Activated CD4-positive, alpha-beta memory T cell treated with anti-CD3 and anti-CD28 coated beads, Interleukin-2, amount 10 ng/mL, durations not matched to agents 7 days and 5 days (primary cell): ENCODE measurements at regions not wholly inside any gene's neighbourhood (a gene's known extent, or its start where the extent isn't known, plus 50 kb on each side); places are given as distances from the start of the nearest gene placed in this dataset.
"Not testable (repeated sequence)": the region's sequence is repeated elsewhere in the genome, so short reads cannot be mapped to it uniquely, and the experiment has no call there.

Experiments
- CTCF ChIA-PET: fragments of 350-600 bp; sonication (Branson Sonifier 250); formaldehyde crosslinking; loops from one replicate; lab custom pipeline; 2021; ENCODE audit warnings: antibody characterized with exemption, inconsistent platforms; lab: Charles Lee
- POLR2A ChIA-PET: fragments of 350-600 bp; sonication (Branson Sonifier 250); formaldehyde crosslinking; loops from one replicate; lab custom pipeline; 2021; ENCODE audit warnings: antibody characterized with exemption; lab: Charles Lee
- DNase-seq: peaks from one replicate; pipeline ENCODE4 v3.0.0-alpha.2; 2020
- H3K27ac Mint-ChIP-seq: one replicate; pipeline ENCODE4 v1.8.0; 2021; ENCODE audit warnings: mild to moderate bottlenecking, mixed read lengths
- H3K27me3 Mint-ChIP-seq: one replicate; pipeline ENCODE4 v1.8.0; 2021; ENCODE audit warnings: mixed read lengths
- H3K36me3 Mint-ChIP-seq: one replicate; pipeline ENCODE4 v1.8.0; 2021; ENCODE audit warnings: low read depth, mixed read lengths
- H3K4me1 Mint-ChIP-seq: one replicate; pipeline ENCODE4 v1.8.0; 2021; ENCODE audit warnings: mixed read lengths
- H3K4me3 Mint-ChIP-seq: one replicate; pipeline ENCODE4 v1.8.0; 2021; ENCODE audit warnings: mild to moderate bottlenecking, mixed read lengths
- H3K9me3 Mint-ChIP-seq: one replicate; pipeline ENCODE4 v1.8.0; 2021; ENCODE audit warnings: mixed read lengths

DNA sequence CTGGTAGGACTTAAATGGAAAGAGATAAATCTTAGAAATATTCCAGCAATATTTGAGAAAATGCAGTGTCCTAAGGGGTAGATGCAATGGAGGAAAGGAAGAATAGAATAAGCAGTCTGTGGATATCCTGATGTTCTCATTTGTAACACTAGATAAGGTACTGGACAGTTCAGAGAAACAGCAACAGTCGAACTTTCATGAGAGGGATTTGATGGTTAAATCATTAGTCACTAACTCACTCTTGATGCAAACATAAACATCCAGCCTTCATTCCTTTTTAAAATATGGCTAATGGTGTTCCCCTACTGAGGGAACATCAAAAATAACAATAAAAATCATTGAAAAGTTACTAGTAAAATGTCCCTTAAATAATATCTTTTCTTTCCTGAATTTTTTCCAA, 211.4 kb upstream of the SLC39A10 start:
- Mint-ChIP-seq H3K36me3 (peaks cover 21% of the 10 kb centered on the region), H3K9me3 (peaks cover 21% of the 10 kb centered on the region), H3K27ac (no peak overlapping the region), H3K4me1 (peaks cover 2% of the 10 kb centered on the region), H3K27me3 (no peaks in the 10 kb centered on the region), H3K4me3 (no peak overlapping the region)
- no peak for DNase-seq
- ChIA-PET POLR2A (no interaction called here), CTCF (no interaction called here)

GRCh38 chr2:195443926-195444325, 213.1 kb upstream of the SLC39A10 start:
- DNase-seq: no peak
- H3K9me3 Mint-ChIP-seq: peaks cover 25% of the 10 kb centered on the region
- no peaks in the 10 kb centered on the region for H3K4me1 Mint-ChIP-seq
- H3K4me3 Mint-ChIP-seq: no peak overlapping the region
- peaks cover 26% of the 10 kb centered on the region for H3K36me3 Mint-ChIP-seq
- ChIA-PET POLR2A (interaction anchor here (0.5 kb wide), 1 partner anchor 215 kb away, joined by 3 read pairs; no protein-coding TSS in a partner anchor), CTCF (no interaction called here)
- no peaks in the 10 kb centered on the region for H3K27me3 Mint-ChIP-seq
- no peak overlapping the region for H3K27ac Mint-ChIP-seq

GRCh38 chr2:195442458-195443175, 214.4 kb upstream of the SLC39A10 start:
- POLR2A ChIA-PET: no interaction called here
- no peak overlapping the region for H3K27ac Mint-ChIP-seq
- H3K27me3 Mint-ChIP-seq: no peaks in the 10 kb centered on the region
- H3K4me1 Mint-ChIP-seq: no peaks in the 10 kb centered on the region
- CTCF ChIA-PET: no interaction called here
- H3K9me3 Mint-ChIP-seq: peaks cover 28% of the 10 kb centered on the region
- H3K4me3 Mint-ChIP-seq: no peak overlapping the region
- peaks cover 26% of the 10 kb centered on the region for H3K36me3 Mint-ChIP-seq
- no peak for DNase-seq

- Mint-ChIP-seq H3K27me3 (no peaks in the 10 kb centered on the region), H3K27ac (no peak overlapping the region), H3K4me1 (no peaks in the 10 kb centered on the region), H3K9me3 (peaks cover 33% of the 10 kb centered on the region), H3K36me3 (peaks cover 27% of the 10 kb centered on the region), H3K4me3 (no peak overlapping the region)
- no peak for DNase-seq
- ChIA-PET CTCF (no interaction called here), POLR2A (no interaction called here)
These were observed 218.3 kb upstream of the SLC39A10 start for GRCh38 chr2:195438692-195439091.

- H3K4me3 Mint-ChIP-seq: no peak overlapping the region
- H3K27me3 Mint-ChIP-seq: no peaks in the 10 kb centered on the region
- H3K36me3 Mint-ChIP-seq: peaks cover 27% of the 10 kb centered on the region
- no peak for DNase-seq
- peaks cover 32% of the 10 kb centered on the region for H3K9me3 Mint-ChIP-seq
- ChIA-PET CTCF (no interaction called here), POLR2A (no interaction called here)
- no peak overlapping the region for H3K27ac Mint-ChIP-seq
- H3K4me1 Mint-ChIP-seq: no peaks in the 10 kb centered on the region
These were observed 219.5 kb upstream of the SLC39A10 start for GRCh38 chr2:195437521-195437920.

DNA sequence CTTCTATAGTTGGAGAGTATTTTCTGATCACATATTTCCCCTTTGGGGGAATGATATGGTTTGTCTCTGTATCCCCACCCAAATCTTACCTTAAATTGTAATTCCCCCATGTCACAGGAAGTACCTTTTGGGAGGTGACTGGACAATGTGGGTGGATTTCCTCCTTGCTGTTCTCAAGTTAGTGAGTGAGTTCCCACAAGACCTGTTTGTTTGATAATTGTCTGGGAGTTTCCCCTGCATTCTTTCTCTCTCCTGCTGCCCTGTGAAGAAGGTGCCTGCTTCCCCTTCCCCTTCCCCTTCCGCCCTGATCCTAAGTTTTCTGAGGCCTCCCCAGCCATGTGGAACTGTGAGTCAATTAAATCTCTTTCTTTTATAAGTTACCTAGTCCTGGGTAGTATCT, 222.7 kb upstream of the SLC39A10 start:
- H3K36me3 Mint-ChIP-seq: peaks cover 9% of the 10 kb centered on the region
- H3K27me3 Mint-ChIP-seq: no peaks in the 10 kb centered on the region
- no peak for DNase-seq
- H3K4me3 Mint-ChIP-seq: no peak overlapping the region
- CTCF ChIA-PET: no interaction called here
- POLR2A ChIA-PET: no interaction called here
- H3K4me1 Mint-ChIP-seq: no peaks in the 10 kb centered on the region
- H3K9me3 Mint-ChIP-seq: peaks cover 15% of the 10 kb centered on the region
- no peak overlapping the region for H3K27ac Mint-ChIP-seq

DNA sequence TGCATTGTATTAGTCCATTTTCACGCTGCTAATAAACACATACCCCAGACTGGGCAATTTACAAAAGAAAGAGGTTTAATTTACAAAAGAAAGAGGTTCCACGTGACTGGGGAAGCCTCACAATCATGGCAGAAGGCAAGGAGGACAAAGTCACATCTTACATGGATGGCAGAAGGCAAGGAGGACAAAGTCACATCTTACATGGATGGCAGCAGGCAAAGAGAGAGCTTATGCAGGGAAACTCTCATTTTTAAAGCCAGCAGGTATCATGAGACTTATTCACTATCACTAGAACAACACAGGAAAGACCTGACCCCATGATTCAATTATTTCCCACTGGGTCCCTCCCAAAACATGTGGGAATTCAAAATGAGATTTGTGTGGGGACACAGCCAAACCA, 223.3 kb upstream of the SLC39A10 start:
- H3K36me3 Mint-ChIP-seq, CTCF ChIA-PET, H3K27ac Mint-ChIP-seq, H3K4me3 Mint-ChIP-seq, POLR2A ChIA-PET, H3K27me3 Mint-ChIP-seq, H3K4me1 Mint-ChIP-seq, DNase-seq: not testable (repeated sequence)
- peaks cover 14% of the 10 kb centered on the region for H3K9me3 Mint-ChIP-seq

- Mint-ChIP-seq H3K9me3 (peaks cover 5% of the 10 kb centered on the region), H3K27ac (no peak overlapping the region), H3K36me3 (peaks cover 4% of the 10 kb centered on the region), H3K27me3 (no peaks in the 10 kb centered on the region), H3K4me1 (no peaks in the 10 kb centered on the region), H3K4me3 (no peak overlapping the region)
- ChIA-PET CTCF (no interaction called here), POLR2A (no interaction called here)
- DNase-seq: no peak
These were observed 228.4 kb upstream of the SLC39A10 start for GRCh38 chr2:195428673-195429072.

- POLR2A ChIA-PET: no interaction called here
- Mint-ChIP-seq H3K4me3 (no peak overlapping the region), H3K9me3 (no peaks in the 10 kb centered on the region), H3K27me3 (no peaks in the 10 kb centered on the region), H3K27ac (no peak overlapping the region), H3K36me3 (no peaks in the 10 kb centered on the region), H3K4me1 (no peaks in the 10 kb centered on the region)
- DNase-seq: no peak
- CTCF ChIA-PET: no interaction called here
These were observed 231.7 kb upstream of the SLC39A10 start for GRCh38 chr2:195425328-195425727.

- Mint-ChIP-seq H3K4me3 (no peak overlapping the region), H3K27ac (no peak overlapping the region), H3K9me3 (no peaks in the 10 kb centered on the region), H3K27me3 (no peaks in the 10 kb centered on the region), H3K4me1 (no peaks in the 10 kb centered on the region), H3K36me3 (no peaks in the 10 kb centered on the region)
- CTCF ChIA-PET: no interaction called here
- no peak for DNase-seq
- POLR2A ChIA-PET: no interaction called here
These were observed 238.0 kb upstream of the SLC39A10 start for GRCh38 chr2:195419033-195419432.

DNA sequence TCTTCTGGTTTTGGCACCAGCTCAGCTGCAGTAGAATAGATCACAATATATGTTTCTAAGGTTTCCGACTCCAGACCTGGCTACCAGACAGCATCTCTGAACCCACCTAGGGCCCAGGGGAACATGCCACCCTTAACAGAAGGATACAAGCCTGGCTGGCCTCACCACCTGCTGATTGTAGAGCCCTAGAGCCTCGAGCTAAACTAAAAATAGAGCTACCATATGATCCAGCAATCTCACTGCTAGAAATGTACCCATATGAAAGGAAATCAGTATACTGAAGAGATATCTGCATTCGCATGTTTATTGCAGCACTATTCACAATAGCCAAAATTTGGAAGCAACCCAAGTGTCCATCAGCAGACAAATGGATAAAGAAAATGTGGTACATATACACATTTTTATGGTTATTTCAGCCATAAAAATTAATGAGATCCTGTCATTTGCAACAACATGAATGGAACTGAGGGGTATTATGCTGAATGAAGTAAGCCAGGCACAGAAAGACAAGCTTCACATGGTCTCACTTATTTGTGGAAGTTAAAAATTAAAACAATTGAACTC, 242.4 kb upstream of the SLC39A10 start:
- peaks cover 3% of the 10 kb centered on the region for H3K36me3 Mint-ChIP-seq
- ChIA-PET CTCF (interaction anchor here (1.7 kb wide), 1 partner anchor 245 kb away, joined by 3 read pairs; no protein-coding TSS in a partner anchor), POLR2A (no interaction called here)
- no peak overlapping the region for H3K4me3 Mint-ChIP-seq
- peaks cover 2% of the 10 kb centered on the region for H3K4me1 Mint-ChIP-seq
- no peak overlapping the region for H3K27ac Mint-ChIP-seq
- H3K27me3 Mint-ChIP-seq: no peaks in the 10 kb centered on the region
- no peaks in the 10 kb centered on the region for H3K9me3 Mint-ChIP-seq
- DNase-seq: no peak

- ChIA-PET POLR2A (no interaction called here), CTCF (no interaction called here)
- DNase-seq: no peak
- H3K4me3 Mint-ChIP-seq: no peak overlapping the region
- peaks cover 3% of the 10 kb centered on the region for H3K36me3 Mint-ChIP-seq
- no peaks in the 10 kb centered on the region for H3K9me3 Mint-ChIP-seq
- peaks cover 2% of the 10 kb centered on the region for H3K4me1 Mint-ChIP-seq
- no peak overlapping the region for H3K27ac Mint-ChIP-seq
- H3K27me3 Mint-ChIP-seq: no peaks in the 10 kb centered on the region
These were observed 243.1 kb upstream of the SLC39A10 start for GRCh38 chr2:195413944-195414343.

DNA sequence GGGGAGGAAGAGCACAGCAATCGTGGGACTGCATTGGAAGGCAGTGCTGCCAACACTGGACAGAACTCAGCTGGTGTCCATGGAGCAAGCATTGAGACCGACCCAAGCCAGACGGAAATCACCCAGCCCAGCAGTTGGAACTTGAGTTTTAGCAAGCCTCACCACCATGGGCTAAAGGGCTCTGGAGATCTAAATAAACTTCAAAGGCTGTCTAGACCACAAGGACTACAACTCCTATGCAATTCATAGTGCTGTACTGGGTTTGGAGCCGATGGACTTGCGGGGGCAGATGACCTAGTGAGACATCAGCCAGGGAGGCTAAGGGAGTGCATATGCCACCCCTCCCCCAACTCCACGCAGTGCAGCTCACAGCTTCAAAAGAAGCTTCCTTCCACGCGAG, 243.6 kb upstream of the SLC39A10 start:
- H3K9me3 Mint-ChIP-seq: no peaks in the 10 kb centered on the region
- peaks cover 3% of the 10 kb centered on the region for H3K36me3 Mint-ChIP-seq
- ChIA-PET CTCF (no interaction called here), POLR2A (no interaction called here)
- H3K27ac Mint-ChIP-seq: no peak overlapping the region
- no peak overlapping the region for H3K4me3 Mint-ChIP-seq
- H3K4me1 Mint-ChIP-seq: peaks cover 2% of the 10 kb centered on the region
- no peak for DNase-seq
- no peaks in the 10 kb centered on the region for H3K27me3 Mint-ChIP-seq

GRCh38 chr2:195411219-195411687, 245.8 kb upstream of the SLC39A10 start:
- no peak overlapping the region for H3K4me3 Mint-ChIP-seq
- H3K36me3 Mint-ChIP-seq: peaks cover 3% of the 10 kb centered on the region
- no peak for DNase-seq
- no peaks in the 10 kb centered on the region for H3K9me3 Mint-ChIP-seq
- POLR2A ChIA-PET: no interaction called here
- peaks cover 6% of the 10 kb centered on the region for H3K4me1 Mint-ChIP-seq
- H3K27me3 Mint-ChIP-seq: no peaks in the 10 kb centered on the region
- CTCF ChIA-PET: no interaction called here
- no peak overlapping the region for H3K27ac Mint-ChIP-seq
